ENCODE measurements at regions not wholly inside any gene's neighbourhood (a gene's known extent, or its start where the extent isn't known, plus 50 kb on each side); places are given as distances from the start of the nearest gene placed in this dataset.

DNA sequence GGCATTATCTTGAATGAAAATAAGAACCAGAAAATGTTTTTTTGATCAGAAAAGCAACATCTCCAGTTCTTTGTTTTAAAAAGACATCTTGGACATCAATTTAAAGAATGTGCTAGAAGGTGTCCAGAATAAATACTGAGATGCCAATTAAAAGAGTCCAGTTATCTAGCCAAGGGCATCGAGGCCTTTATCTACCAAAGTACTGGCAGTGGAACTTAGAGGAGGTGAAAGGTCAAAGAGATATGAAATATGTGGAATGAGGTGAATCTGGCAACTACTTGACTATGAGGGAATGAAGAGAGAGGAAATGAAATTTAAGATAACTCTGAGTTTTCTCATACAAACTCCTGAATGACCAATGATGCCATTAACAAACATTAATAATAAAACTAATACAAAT lies 154.3 kb upstream of the GNAI1 start:
- TF ChIP-seq, protein P1, sequence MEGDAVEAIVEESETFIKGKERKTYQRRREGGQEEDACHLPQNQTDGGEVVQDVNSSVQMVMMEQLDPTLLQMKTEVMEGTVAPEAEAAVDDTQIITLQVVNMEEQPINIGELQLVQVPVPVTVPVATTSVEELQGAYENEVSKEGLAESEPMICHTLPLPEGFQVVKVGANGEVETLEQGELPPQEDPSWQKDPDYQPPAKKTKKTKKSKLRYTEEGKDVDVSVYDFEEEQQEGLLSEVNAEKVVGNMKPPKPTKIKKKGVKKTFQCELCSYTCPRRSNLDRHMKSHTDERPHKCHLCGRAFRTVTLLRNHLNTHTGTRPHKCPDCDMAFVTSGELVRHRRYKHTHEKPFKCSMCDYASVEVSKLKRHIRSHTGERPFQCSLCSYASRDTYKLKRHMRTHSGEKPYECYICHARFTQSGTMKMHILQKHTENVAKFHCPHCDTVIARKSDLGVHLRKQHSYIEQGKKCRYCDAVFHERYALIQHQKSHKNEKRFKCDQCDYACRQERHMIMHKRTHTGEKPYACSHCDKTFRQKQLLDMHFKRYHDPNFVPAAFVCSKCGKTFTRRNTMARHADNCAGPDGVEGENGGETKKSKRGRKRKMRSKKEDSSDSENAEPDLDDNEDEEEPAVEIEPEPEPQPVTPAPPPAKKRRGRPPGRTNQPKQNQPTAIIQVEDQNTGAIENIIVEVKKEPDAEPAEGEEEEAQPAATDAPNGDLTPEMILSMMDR (IDR thresholded peaks at IDR 0.05; ENCODE audit: extremely low read depth in 1 of 2, insufficient read depth in 1 of 2, low read depth in 1 of 2, low read length in 2 of 2), result no peak
- TF ChIP-seq EZH2 (IDR thresholded peaks at IDR 0.05; ENCODE audit: borderline replicate concordance, low read depth, low read length, severe bottlenecking), result no peak
- no peak for TF ChIP-seq POLR2AphosphoS5 (IDR thresholded peaks at IDR 0.05; ENCODE audit: insufficient read depth, low read depth, low read length)
- TF ChIP-seq POLR2A (IDR thresholded peaks at IDR 0.05; ENCODE audit: low read depth, low read length), result no peak

Measured in endothelial cell of umbilical vein (primary cell).